Skeletal muscle satellite cell (primary cell): ENCODE measurements at regions not wholly inside any gene's neighbourhood (a gene's known extent, or its start where the extent isn't known, plus 50 kb on each side); places are given as distances from the start of the nearest gene placed in this dataset.

Experiments
- H3K27me3 ChIP-seq: 2 replicates; pipeline ENCODE4 v1.7.0; 2013; ENCODE audit warnings: low read length; ENCODE audit not compliant: control insufficient read depth, insufficient read depth
- H3K36me3 ChIP-seq: 2 replicates; pipeline ENCODE4 v1.7.0; 2013; ENCODE audit warnings: mild to moderate bottlenecking, control low read depth, low read length; ENCODE audit not compliant: insufficient read depth
- H3K4me1 ChIP-seq: 2 replicates; pipeline ENCODE4 v1.7.0; 2013; ENCODE audit warnings: low read length; ENCODE audit not compliant: control insufficient read depth, insufficient read depth
- H3K4me2 ChIP-seq: 2 replicates; pipeline ENCODE4 v1.7.0; 2013; ENCODE audit warnings: mild to moderate bottlenecking, low read length
- H3K4me3 ChIP-seq: 2 replicates; pipeline ENCODE4 v1.7.0; 2013; ENCODE audit warnings: low read length
- H3K9ac ChIP-seq: 2 replicates; pipeline ENCODE4 v1.7.0; 2013; ENCODE audit warnings: mild to moderate bottlenecking, low read depth, low read length, moderate library complexity
- H3K9me3 ChIP-seq: replicated peaks from 2 replicates; pipeline ENCODE4 v1.7.0; 2013; ENCODE audit warnings: mild to moderate bottlenecking, control low read depth, low read length

GRCh38 chr1:170274131-170274501 is 128.4 kb downstream of the NTMT2 start:
- no peaks in the 10 kb centered on the region for H3K36me3 ChIP-seq
- no peak overlapping the region for H3K4me3 ChIP-seq
- H3K27me3 ChIP-seq, result no peaks in the 10 kb centered on the region
- no peak overlapping the region for H3K4me2 ChIP-seq
- H3K9ac ChIP-seq, result no peak overlapping the region
- no peaks in the 10 kb centered on the region for H3K4me1 ChIP-seq
- H3K9me3 ChIP-seq, result no peaks in the 10 kb centered on the region

DNA sequence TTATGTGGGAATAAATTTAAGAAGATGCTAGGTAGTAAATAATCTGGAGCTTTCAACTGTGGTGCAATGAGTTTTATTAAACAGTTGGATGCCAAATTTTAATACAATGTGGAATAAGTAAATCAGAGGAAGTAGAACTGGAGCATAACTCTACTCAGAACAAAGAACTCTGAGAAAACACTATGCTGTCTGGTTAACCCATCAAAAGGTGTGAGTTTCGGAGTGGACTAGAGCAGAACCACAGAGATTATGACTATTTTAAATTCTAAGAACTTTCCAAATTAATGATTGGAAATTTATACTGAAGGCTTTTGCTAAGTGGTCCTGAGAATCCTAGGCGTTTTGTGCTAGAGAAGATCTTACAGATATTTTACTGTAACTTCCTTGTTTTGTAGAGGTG is 132.2 kb downstream of the NTMT2 start:
- H3K36me3 ChIP-seq, result no peaks in the 10 kb centered on the region
- no peaks in the 10 kb centered on the region for H3K4me1 ChIP-seq
- H3K4me2 ChIP-seq, result no peak overlapping the region
- H3K9me3 ChIP-seq, result no peaks in the 10 kb centered on the region
- no peaks in the 10 kb centered on the region for H3K27me3 ChIP-seq
- no peak overlapping the region for H3K4me3 ChIP-seq
- H3K9ac ChIP-seq, result no peak overlapping the region

- Histone ChIP-seq H3K4me3 (no peak overlapping the region), H3K9ac (no peak overlapping the region), H3K27me3 (no peaks in the 10 kb centered on the region), H3K4me1 (no peaks in the 10 kb centered on the region), H3K9me3 (no peaks in the 10 kb centered on the region), H3K4me2 (no peak overlapping the region), H3K36me3 (no peaks in the 10 kb centered on the region)
These were observed 138.3 kb downstream of the NTMT2 start for GRCh38 chr1:170284016-170284415.

GRCh38 chr1:170284512-170284911 is 138.8 kb downstream of the NTMT2 start:
- H3K4me2 ChIP-seq, result no peak overlapping the region
- H3K4me3 ChIP-seq, result no peak overlapping the region
- H3K4me1 ChIP-seq, result no peaks in the 10 kb centered on the region
- H3K36me3 ChIP-seq, result no peaks in the 10 kb centered on the region
- H3K9ac ChIP-seq, result no peak overlapping the region
- H3K27me3 ChIP-seq, result no peaks in the 10 kb centered on the region
- H3K9me3 ChIP-seq, result no peaks in the 10 kb centered on the region

DNA sequence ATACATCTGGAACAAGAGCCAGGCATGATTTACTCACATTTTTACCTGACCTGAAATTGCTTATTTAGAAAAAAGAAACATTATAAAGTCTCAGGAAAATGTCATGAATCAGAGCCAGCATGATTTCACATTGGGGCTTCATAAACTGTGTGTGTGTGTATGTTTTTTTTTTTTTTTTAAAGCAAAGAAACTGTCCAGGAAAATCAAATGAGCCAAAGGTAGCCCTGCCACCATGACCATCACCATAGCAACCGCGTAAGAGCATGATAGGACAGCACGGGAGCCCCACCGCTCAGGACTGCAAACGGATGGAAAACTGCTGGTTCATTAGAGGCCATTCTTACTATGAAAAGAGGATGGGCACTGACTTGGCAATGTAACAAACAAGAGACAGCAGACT is 139.2 kb downstream of the NTMT2 start:
- no peaks in the 10 kb centered on the region for H3K27me3 ChIP-seq
- H3K4me2 ChIP-seq, result no peak overlapping the region
- H3K4me3 ChIP-seq, result no peak overlapping the region
- no peaks in the 10 kb centered on the region for H3K36me3 ChIP-seq
- H3K9me3 ChIP-seq, result no peaks in the 10 kb centered on the region
- H3K4me1 ChIP-seq, result no peaks in the 10 kb centered on the region
- no peak overlapping the region for H3K9ac ChIP-seq

DNA sequence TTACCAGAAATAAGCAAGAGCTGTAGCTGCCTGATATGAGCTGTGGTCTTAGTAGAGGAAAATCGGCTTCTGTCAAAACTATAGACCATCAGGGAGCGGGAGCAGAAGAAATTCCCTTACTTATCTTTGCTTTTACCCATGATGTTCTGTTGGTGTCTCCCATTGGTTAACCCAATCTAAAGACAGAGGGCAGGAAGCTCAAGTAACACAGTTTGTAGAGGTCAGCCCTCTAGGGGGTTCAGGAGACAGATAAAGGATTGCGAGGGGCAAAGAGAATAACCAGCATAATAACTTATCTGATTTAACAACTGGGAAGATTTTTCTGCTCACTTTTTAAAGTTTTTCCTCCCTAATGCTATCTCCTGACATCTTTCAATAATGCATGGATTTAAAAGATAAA is 142.4 kb downstream of the NTMT2 start:
- no peaks in the 10 kb centered on the region for H3K36me3 ChIP-seq
- no peaks in the 10 kb centered on the region for H3K4me1 ChIP-seq
- no peak overlapping the region for H3K4me3 ChIP-seq
- H3K9ac ChIP-seq, result no peak overlapping the region
- H3K27me3 ChIP-seq, result no peaks in the 10 kb centered on the region
- no peaks in the 10 kb centered on the region for H3K9me3 ChIP-seq
- H3K4me2 ChIP-seq, result no peak overlapping the region

GRCh38 chr1:170290276-170290675 is 144.5 kb downstream of the NTMT2 start:
- no peak overlapping the region for H3K4me3 ChIP-seq
- no peaks in the 10 kb centered on the region for H3K36me3 ChIP-seq
- H3K9me3 ChIP-seq, result no peaks in the 10 kb centered on the region
- H3K4me2 ChIP-seq, result no peak overlapping the region
- H3K27me3 ChIP-seq, result no peaks in the 10 kb centered on the region
- no peak overlapping the region for H3K9ac ChIP-seq
- no peaks in the 10 kb centered on the region for H3K4me1 ChIP-seq

- Histone ChIP-seq H3K4me2 (no peak overlapping the region), H3K4me1 (no peaks in the 10 kb centered on the region), H3K27me3 (no peaks in the 10 kb centered on the region), H3K9ac (no peak overlapping the region), H3K36me3 (no peaks in the 10 kb centered on the region), H3K4me3 (no peak overlapping the region), H3K9me3 (no peaks in the 10 kb centered on the region)
These were observed 145.2 kb downstream of the NTMT2 start for GRCh38 chr1:170290991-170291390.

DNA sequence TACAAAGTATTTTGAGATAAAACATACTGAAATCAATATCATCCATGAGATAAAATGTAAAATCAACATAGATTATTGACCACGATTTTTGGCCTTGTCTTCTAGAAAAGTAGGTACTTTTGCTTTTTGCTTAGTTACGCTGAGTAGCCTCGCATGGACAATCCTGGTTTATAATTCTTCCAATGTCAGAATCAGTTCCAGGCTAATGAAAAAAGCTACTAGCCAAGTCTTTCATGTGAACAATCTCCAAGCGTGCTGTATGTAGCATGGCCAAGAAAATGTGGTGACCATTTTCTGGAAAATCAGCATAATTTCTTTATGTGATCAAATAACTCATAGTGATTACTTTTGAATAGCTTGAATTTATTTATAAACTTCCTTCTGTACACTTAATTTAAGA is 145.8 kb downstream of the NTMT2 start:
- H3K9ac ChIP-seq, result no peak overlapping the region
- no peak overlapping the region for H3K4me2 ChIP-seq
- no peak overlapping the region for H3K4me3 ChIP-seq
- H3K9me3 ChIP-seq, result no peaks in the 10 kb centered on the region
- no peaks in the 10 kb centered on the region for H3K4me1 ChIP-seq
- no peaks in the 10 kb centered on the region for H3K27me3 ChIP-seq
- H3K36me3 ChIP-seq, result no peaks in the 10 kb centered on the region

- no peak overlapping the region for H3K4me2 ChIP-seq
- H3K4me1 ChIP-seq, result no peaks in the 10 kb centered on the region
- no peak overlapping the region for H3K9ac ChIP-seq
These were observed 150.5 kb downstream of the NTMT2 start for GRCh38 chr1:170296211-170296610.

GRCh38 chr1:170296642-170297041 is 150.9 kb downstream of the NTMT2 start:
- no peaks in the 10 kb centered on the region for H3K36me3 ChIP-seq
- no peaks in the 10 kb centered on the region for H3K9me3 ChIP-seq
- H3K4me2 ChIP-seq, result no peak overlapping the region
- H3K9ac ChIP-seq, result no peak overlapping the region
- H3K4me3 ChIP-seq, result no peak overlapping the region
- no peaks in the 10 kb centered on the region for H3K27me3 ChIP-seq
- H3K4me1 ChIP-seq, result no peaks in the 10 kb centered on the region

More at GRCh38 chr1:170296211-170296610, 150.5 kb downstream of the NTMT2 start:
- H3K4me3 ChIP-seq, result no peak overlapping the region
- H3K36me3 ChIP-seq, result no peaks in the 10 kb centered on the region
- H3K27me3 ChIP-seq, result no peaks in the 10 kb centered on the region
- H3K9me3 ChIP-seq, result no peaks in the 10 kb centered on the region

- Histone ChIP-seq H3K27me3 (no peaks in the 10 kb centered on the region), H3K4me2 (no peak overlapping the region), H3K4me3 (no peak overlapping the region), H3K9ac (no peak overlapping the region), H3K36me3 (no peaks in the 10 kb centered on the region), H3K9me3 (no peaks in the 10 kb centered on the region), H3K4me1 (no peaks in the 10 kb centered on the region)
These were observed 155.8 kb downstream of the NTMT2 start for GRCh38 chr1:170301596-170301995.
